Heart right ventricle (tissue), 16 donors: ENCODE measurements at regions not wholly inside any gene's neighbourhood (a gene's known extent, or its start where the extent isn't known, plus 50 kb on each side); places are given as distances from the start of the nearest gene placed in this dataset.

ENCODE experiments used
- ATAC-seq, 8 donors: fragments of 200-7000 bp; cut with Tn5 transposase; one replicate each; pipeline ENCODE4 v1.9.1; 2020; ENCODE audit warnings: mild to moderate bottlenecking in 8 of 8, moderate library complexity in 8 of 8, moderate number of reproducible peaks in 1 of 8
- DNase-seq, 2 donors: peaks; one replicate each; pipeline ENCODE4 v3.0.0-alpha.2; 2020
- H3K27ac ChIP-seq, 10 donors: fragments of 200-600 bp; sonication (generic) in 2 of 10; one replicate each; pipeline versions ENCODE4 v1.5.0 to v1.8.0; 2020 to 2022; ENCODE audit warnings: mild to moderate bottlenecking in 3 of 10
- H3K27me3 ChIP-seq, 7 donors: fragments of 200-600 bp; one replicate each; pipeline ENCODE4 v1.8.0; 2021 to 2022; ENCODE audit warnings: mild to moderate bottlenecking in 2 of 7
- H3K36me3 ChIP-seq, 9 donors: fragments of 200-600 bp; sonication (generic) in 1 of 9; one replicate each; pipeline versions ENCODE4 v1.5.0 to v1.8.0; 2020 to 2022; ENCODE audit warnings: mild to moderate bottlenecking in 2 of 9
- H3K4me1 ChIP-seq, 9 donors: fragments of 200-600 bp; sonication (generic) in 1 of 9; one replicate each; pipeline versions ENCODE4 v1.5.0 to v1.8.0; 2020 to 2022; ENCODE audit warnings: mild to moderate bottlenecking in 4 of 9
- H3K4me3 ChIP-seq, 10 donors: fragments of 200-600 bp; sonication (generic) in 2 of 10; one replicate each; pipeline versions ENCODE4 v1.5.0 to v1.8.0; 2020 to 2022; ENCODE audit warnings: mild to moderate bottlenecking in 7 of 10, moderate library complexity in 2 of 10
- H3K9me3 ChIP-seq, 11 donors: fragments of 200-600 bp in 10 of 11; sonication (generic) in 2 of 11; one replicate each; pipeline versions ENCODE4 v1.5.0 to v1.8.0; 2013 to 2022; ENCODE audit warnings: mild to moderate bottlenecking in 2 of 11, control low read depth in 1 of 11, moderate library complexity in 1 of 11
- CTCF ChIP-seq, 9 donors: fragments of 200-600 bp; sonication (generic) in 2 of 9; IDR thresholded peaks; one replicate each; pipeline versions ENCODE4 v1.5.0 to v1.8.0; 2021 to 2022; ENCODE audit warnings: antibody characterized with exemption in 9 of 9, mild to moderate bottlenecking in 5 of 9, moderate library complexity in 1 of 9
- WGBS, 2 donors: extraction: QIAGEN DNeasy Blood & Tissue Kit; methylation state at CpG; one replicate each; pipeline ENCODE4 v1.1.7; 2013; ENCODE audit warnings: inconsistent platforms in 1 of 2; 5-methylcytosine and 5-hydroxymethylcytosine counted together
- intact Hi-C, 10 donors: fragments of 100-400 bp; cut with DNase I; formaldehyde crosslinking; loops; one replicate each; pipeline versions ENCODE4 v1.11.1 to v1.14.2; 2022
- donor health status: Arrhythmogenic right ventricular cardiomyopathy.
- donor health status: ischemic (EF 13 %, LVEDD 7.1; RV severe dilation, severe dysfunction).
- donor health status: healthy with polysubstance abuse.
- donor health status: DM: no; HTN: yes; CAD: no.
- donor health status: DM: no; HTN: no; CAD: no.
- donor health status: ischemic (EF 25% LVEDD 6.9; RV normal size, moderate dysfunction).
- donor health status: ischemic (EF 25% LVEDD 5.7; RV mildly dilated, moderate dysfunction).
- donor health status: healthy.
- donor health status: DM: yes; HTN: yes; CAD: no.
- donor health status: Ischemic cardiomyopathy.
- donor health status: ischemic (EF 35%, LVEDD 5.7; RV mildly dilated, moderate dysfunction).
- donor health status: nonischemic (EF 11% LVEDD 7.7; RV severe dilation, severe dysfunction).
- donor health status: DM: yes; HTN: yes; CAD: no.
- donor health status: PGD.
- donor health status: ischemic (EF 29% LVEDD 5.4; RV normal size, mild dysfunction).
- donor health status: nonischemic (EF 23%, LVEDD 6.1; RV moderate dilation, normal function).

- Histone ChIP-seq H3K4me1 (peaks cover 0 to 47% (median 15%) of the 10 kb centered on the region in 9 donors), H3K27ac (no peak overlapping the region), H3K36me3 (no peaks in the 10 kb centered on the region), H3K27me3 (no peaks in the 10 kb centered on the region), H3K4me3 (no peak overlapping the region), H3K9me3 (no peaks in the 10 kb centered on the region)
- 96 to 100% methylated on average over 1 of the region's 1 CpG for WGBS, 2 donors
- TF ChIP-seq CTCF (IDR thresholded peaks at IDR 0.05) = no peak
- DNase-seq (no peak), ATAC-seq (no peak)
- intact Hi-C loops = no loop called here
Measured at GRCh38 chr1:182166750-182167149, 105.2 kb upstream of the ZNF648 start.

GRCh38 chr1:182166321-182166720, 104.8 kb upstream of the ZNF648 start:
- no peak for DNase-seq
- intact Hi-C loops = no loop called here
- no peaks in the 10 kb centered on the region for H3K9me3 ChIP-seq
- no peaks in the 10 kb centered on the region for H3K36me3 ChIP-seq
- H3K4me1 ChIP-seq = peaks cover 0 to 43% (median 15%) of the 10 kb centered on the region in 9 donors
- no peaks in the 10 kb centered on the region for H3K27me3 ChIP-seq
- 98% methylated on average over 5 of the region's 5 CpGs for WGBS, 2 donors
- ATAC-seq = no peak
- H3K4me3 ChIP-seq = no peak overlapping the region
- TF ChIP-seq CTCF (IDR thresholded peaks at IDR 0.05) = no peak
- no peak overlapping the region for H3K27ac ChIP-seq

GRCh38 chr1:182164273-182164672, 102.8 kb upstream of the ZNF648 start:
- WGBS, 2 donors = 44 to 52% methylated on average over 2 of the region's 2 CpGs
- peaks cover 0 to 12% (median 5%) of the 10 kb centered on the region in 11 donors for H3K9me3 ChIP-seq
- peaks cover 0 to 22% (median 9%) of the 10 kb centered on the region in 9 donors for H3K4me1 ChIP-seq
- TF ChIP-seq CTCF (IDR thresholded peaks at IDR 0.05) = no peak
- H3K27me3 ChIP-seq = no peaks in the 10 kb centered on the region
- H3K36me3 ChIP-seq = no peaks in the 10 kb centered on the region
- H3K27ac ChIP-seq = peak overlapping the region in 2 of 10 donors; percentile 14 to 21
- intact Hi-C loops = no loop called here
- peak in 1 of 2 donors; percentile 34 for DNase-seq
- no peak overlapping the region for H3K4me3 ChIP-seq
- peak in 5 of 8 donors; percentile 52 to 70 (median 59) for ATAC-seq

GRCh38 chr1:182163821-182164223, 102.3 kb upstream of the ZNF648 start:
- no peak for TF ChIP-seq CTCF (IDR thresholded peaks at IDR 0.05)
- Histone ChIP-seq H3K4me1 (peaks cover 0 to 18% (median 9%) of the 10 kb centered on the region in 9 donors), H3K4me3 (no peak overlapping the region), H3K27ac (peak overlapping the region in 3 of 10 donors; percentile 14 to 27 (median 21)), H3K27me3 (no peaks in the 10 kb centered on the region), H3K36me3 (no peaks in the 10 kb centered on the region), H3K9me3 (peaks cover 0 to 16% (median 8%) of the 10 kb centered on the region in 11 donors)
- intact Hi-C loops = no loop called here
- 53 to 72% methylated on average over 5 of the region's 5 CpGs for WGBS, 2 donors
- DNase-seq (peak in 1 of 2 donors; percentile 54), ATAC-seq (peak in 5 of 8 donors; percentile 25 to 82 (median 77))
